ENCODE measurements at regions not wholly inside any gene's neighbourhood (a gene's known extent, or its start where the extent isn't known, plus 50 kb on each side); places are given as distances from the start of the nearest gene placed in this dataset.
"Not testable (repeated sequence)": the region's sequence is repeated elsewhere in the genome, so short reads cannot be mapped to it uniquely, and the experiment has no call there.

- H3K9ac ChIP-seq (replicated peaks in 1 of 4; ENCODE audit: extremely low read depth in 1 of 4, low read depth in 3 of 4, low read length in 3 of 4); H3K27me3 ChIP-seq (replicated peaks in 1 of 4; ENCODE audit: control insufficient read depth in 3 of 4, extremely low read depth in 1 of 4, insufficient read depth in 3 of 4, low read length in 3 of 4); H3K23me2 ChIP-seq (ENCODE audit: low read depth, low read length); H3K4me1 ChIP-seq (replicated peaks in 1 of 4; ENCODE audit: control insufficient read depth in 3 of 4, insufficient read depth in 4 of 4, low read length in 3 of 4); POLR2A ChIA-PET (ENCODE audit: partially characterized antibody); H3K18ac ChIP-seq (ENCODE audit: extremely low read depth, low read length); H3K36me3 ChIP-seq (ENCODE audit: control insufficient read depth in 2 of 4, insufficient read depth in 4 of 4, low read length in 3 of 4); H2BK120ac ChIP-seq (replicated peaks; ENCODE audit: low read depth, low read length); H3K56ac ChIP-seq (replicated peaks; ENCODE audit: insufficient read length, low read depth, low read length); H2BK15ac ChIP-seq (ENCODE audit: low read length); H2BK12ac ChIP-seq (ENCODE audit: low read depth, low read length); H3K4me2 ChIP-seq (ENCODE audit: insufficient read depth in 1 of 2, low read depth in 2 of 2, low read length in 2 of 2); H3K23ac ChIP-seq (ENCODE audit: insufficient read length); H4K20me1 ChIP-seq (replicated peaks in 1 of 2; ENCODE audit: control insufficient read depth in 1 of 2, insufficient read depth in 2 of 2, low read length in 2 of 2); DNase-seq (ENCODE audit: low read depth in 1 of 2, low spot score in 2 of 2); H3K4me3 ChIP-seq (ENCODE audit: extremely low read depth in 1 of 4, insufficient read depth in 2 of 4, low read depth in 3 of 4, low read length in 4 of 4); H3K27ac ChIP-seq (ENCODE audit: low read depth, low read length); H4K8ac ChIP-seq (ENCODE audit: extremely low read depth, insufficient read depth, low read length); H2AK5ac ChIP-seq (ENCODE audit: low read depth, low read length); FAIRE-seq; H3K4ac ChIP-seq (replicated peaks; ENCODE audit: insufficient read length, low read depth, low read length); H3K9me3 ChIP-seq (ENCODE audit: insufficient read depth in 2 of 2, low read depth in 1 of 2, low read length in 1 of 2); H3K14ac ChIP-seq (ENCODE audit: insufficient read length); H4K5ac ChIP-seq (ENCODE audit: insufficient read length, low read depth, low read length); H4K91ac ChIP-seq (replicated peaks; ENCODE audit: insufficient read length, low read length); H2AFZ ChIP-seq (ENCODE audit: low read length); H2BK5ac ChIP-seq (ENCODE audit: low read depth, low read length); H2BK20ac ChIP-seq (ENCODE audit: low read length); H3K79me2 ChIP-seq (ENCODE audit: control insufficient read depth in 1 of 2, insufficient read depth in 2 of 2, low read length in 2 of 2); H3K79me1 ChIP-seq (ENCODE audit: low read depth, low read length): not testable (repeated sequence)
- CTCF ChIA-PET (ENCODE audit: partially characterized antibody) = interaction anchor here (1.0 kb wide), 1 partner anchor 9 kb away, joined by 3 read pairs; no protein-coding TSS in a partner anchor
- WGBS, 2 experiments (ENCODE audit: extremely low coverage in 1 of 2, insufficient coverage in 1 of 2, insufficient read length in 1 of 2, insufficient replicate concordance in 2 of 2, low coverage in 1 of 2, low lambda C conversion rate in 2 of 2, missing lambda C conversion rate in 1 of 2) = 59% methylated on average over 1 of the region's 1 CpG; no CpG with 5 or more reads in 1 of the 2 experiments
Measured at GRCh38 chr6:160889148-160889547, 102.4 kb upstream of the MAP3K4 start.
